ENCODE measurements at regions not wholly inside any gene's neighbourhood (a gene's known extent, or its start where the extent isn't known, plus 50 kb on each side); places are given as distances from the start of the nearest gene placed in this dataset.

DNA sequence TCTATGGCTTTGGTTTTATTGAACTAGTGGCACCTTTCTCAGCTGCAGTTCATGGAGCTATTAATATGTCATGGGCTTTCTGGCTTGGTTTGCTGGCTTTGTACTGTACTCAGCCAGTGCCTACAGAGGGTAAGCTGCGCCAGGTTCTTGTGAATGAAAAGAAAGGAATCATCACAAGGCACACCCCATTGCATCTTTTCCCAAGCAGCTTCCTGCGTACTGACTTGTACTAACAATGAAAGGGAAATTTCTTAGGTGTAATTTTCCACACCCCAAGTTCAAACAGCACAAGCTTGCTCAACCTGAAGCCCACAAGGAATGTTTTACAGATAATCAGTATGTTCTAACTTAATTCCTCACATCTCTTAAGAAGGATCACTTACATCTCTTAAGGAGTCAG, 78.0 kb upstream of the TNFSF18 start:
- DNase-seq: no peak

- DNase-seq: no peak
Measured at GRCh38 chr1:173127369-173128307, 76.9 kb upstream of the TNFSF18 start.

- no peak for DNase-seq
Measured at GRCh38 chr1:173126421-173126820, 75.7 kb upstream of the TNFSF18 start.

- peak; percentile 91 to 98 (median 95) for DNase-seq
Measured at GRCh38 chr1:173122958-173123852, 72.5 kb upstream of the TNFSF18 start.

DNA sequence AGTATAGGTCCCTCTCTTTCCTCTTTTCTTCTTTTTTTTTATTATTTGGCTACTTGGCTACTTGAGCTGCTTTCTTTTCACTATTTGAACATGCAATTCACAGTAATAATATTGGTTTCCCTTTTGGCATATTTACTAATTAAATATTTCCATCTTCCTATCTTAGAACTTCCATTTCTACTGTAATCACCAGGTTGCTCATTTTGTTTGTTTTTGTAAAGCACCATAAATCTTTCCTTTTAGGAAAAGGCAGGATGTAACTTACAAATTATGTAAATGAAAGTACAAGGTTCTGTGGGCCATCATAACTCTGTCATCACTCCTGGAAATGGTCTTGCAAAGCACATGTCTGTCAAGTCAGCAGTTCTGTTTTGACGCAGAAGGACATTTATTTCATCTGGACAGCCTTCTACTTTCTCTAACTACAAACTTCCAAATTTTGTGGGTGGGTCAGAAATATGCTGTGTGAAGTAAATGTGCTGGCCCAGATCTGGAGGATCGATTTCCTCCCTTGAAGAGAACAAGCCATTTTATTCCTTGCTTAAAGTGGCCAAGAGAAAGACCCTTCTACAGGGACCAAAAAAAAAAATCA, 71.7 kb upstream of the TNFSF18 start:
- peak; percentile 17 to 50 (median 36) for DNase-seq

DNA sequence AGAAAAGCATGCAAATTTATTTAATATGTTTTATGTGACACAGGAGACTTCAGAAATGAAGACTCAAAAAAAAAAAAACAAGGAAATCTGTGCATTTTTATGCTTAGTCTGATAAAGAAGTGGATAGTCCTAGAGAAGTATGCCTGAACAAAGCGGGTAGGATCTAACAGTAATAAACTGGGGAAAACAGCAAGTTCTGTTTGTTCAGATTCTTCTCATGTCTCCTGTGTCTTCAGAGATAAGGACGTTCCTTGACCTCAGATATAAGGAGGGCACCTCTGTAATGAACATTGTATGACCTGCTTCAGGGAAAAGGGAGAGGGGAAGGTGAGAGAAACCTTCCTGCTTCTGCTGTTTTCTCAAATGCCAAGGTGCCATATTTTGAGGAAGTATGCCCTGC, 67.7 kb upstream of the TNFSF18 start:
- DNase-seq: no peak

DNA sequence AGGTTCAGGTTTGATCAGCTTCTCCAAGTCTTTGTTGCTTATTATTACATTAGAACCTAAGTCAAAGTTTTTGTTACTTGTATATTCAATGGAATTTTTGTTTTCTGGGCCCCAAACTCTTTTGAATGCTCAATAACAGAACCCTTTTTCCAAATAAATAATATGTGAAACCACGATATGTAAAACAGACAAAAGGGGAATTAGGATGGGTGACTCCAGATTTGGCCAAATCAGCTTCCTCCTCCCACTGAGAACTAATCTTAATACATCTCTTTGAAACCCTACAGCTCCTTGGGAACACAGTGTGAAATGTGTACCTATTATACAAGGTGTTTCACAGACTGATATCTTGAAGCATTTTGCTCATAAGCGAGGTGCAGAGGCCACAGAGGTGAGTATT, 67.0 kb upstream of the TNFSF18 start:
- peak; percentile 24 to 61 (median 37) for DNase-seq

DNA sequence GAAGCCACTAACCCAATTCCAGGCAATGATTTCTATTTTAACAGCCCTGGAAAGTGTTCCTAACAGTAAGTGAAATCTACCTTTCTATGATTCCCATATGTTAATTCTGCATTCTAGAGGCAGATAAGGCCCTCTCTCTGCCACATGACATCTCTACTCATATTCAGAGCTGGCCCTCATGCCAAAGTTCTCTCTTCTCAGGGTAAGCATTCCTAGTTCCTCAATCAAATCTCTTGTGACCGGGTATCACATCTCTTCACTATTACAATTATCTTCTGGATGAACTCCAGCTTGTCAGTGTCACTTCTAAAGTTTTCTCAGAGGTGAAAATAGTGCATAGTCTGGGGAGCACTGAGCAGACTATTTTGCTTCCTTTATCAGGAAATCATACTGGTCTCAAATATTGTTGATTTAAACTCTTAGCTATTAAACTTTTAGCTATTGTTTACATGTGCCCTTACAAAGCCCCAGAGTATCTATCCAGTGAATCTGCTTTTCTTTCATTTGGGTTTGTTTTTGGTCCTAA, 66.4 kb upstream of the TNFSF18 start:
- DNase-seq: peak; percentile 61 to 85 (median 78)

- DNase-seq: peak; percentile 53 to 86 (median 68)
Measured at GRCh38 chr1:173114346-173114745, 63.6 kb upstream of the TNFSF18 start.

GRCh38 chr1:173113015-173113741, 62.4 kb upstream of the TNFSF18 start:
- DNase-seq: peak in 2 of 4 experiments; percentile 22 to 31

- DNase-seq: peak; percentile 40 to 90 (median 68)
Measured at GRCh38 chr1:173112129-173112528, 61.4 kb upstream of the TNFSF18 start.

- DNase-seq: no peak
Measured at GRCh38 chr1:173107696-173108095, 57.0 kb upstream of the TNFSF18 start.

GRCh38 chr1:173103006-173103405, 52.3 kb upstream of the TNFSF18 start:
- no peak for DNase-seq

- DNase-seq: no peak
Measured at GRCh38 chr1:173101589-173101988, 50.8 kb upstream of the TNFSF18 start.

- no peak for DNase-seq
Measured at GRCh38 chr1:173100476-173101107, 49.9 kb upstream of the TNFSF18 start.
